Upper lobe of left lung (tissue), 4 donors: ENCODE measurements at regions not wholly inside any gene's neighbourhood (a gene's known extent, or its start where the extent isn't known, plus 50 kb on each side); places are given as distances from the start of the nearest gene placed in this dataset.

ENCODE experiments used
- CTCF ChIP-seq, 6 experiments: fragments of 450-650 bp in 4 of 6; fragments of 200-600 bp in 2 of 6; sonication (generic) in 2 of 6; IDR thresholded peaks; one replicate each; pipeline ENCODE4 v1.5.1; 2016 to 2019; ENCODE audit warnings: antibody characterized with exemption in 6 of 6
- EP300 ChIP-seq, 4 donors: sonication (generic); formaldehyde crosslinking; IDR thresholded peaks; one replicate each; pipeline ENCODE4 v1.5.1; 2017; ENCODE audit warnings: antibody characterized with exemption in 4 of 4, control low read depth in 2 of 4
- POLR2A ChIP-seq, 4 donors: fragments of 450-650 bp; IDR thresholded peaks; one replicate each; pipeline ENCODE4 v1.5.1; 2016 to 2017; ENCODE audit warnings: antibody characterized with exemption in 4 of 4, mild to moderate bottlenecking in 2 of 4

GRCh38 chr18:45326505-45326904, 288.8 kb upstream of the SLC14A2 start:
- TF ChIP-seq EP300 (IDR thresholded peaks at IDR 0.05) (no peak), CTCF (IDR thresholded peaks at IDR 0.05) (no peak), POLR2A (IDR thresholded peaks at IDR 0.05) (no peak)
